Neural cell (in vitro differentiated cells): ENCODE measurements at regions not wholly inside any gene's neighbourhood (a gene's known extent, or its start where the extent isn't known, plus 50 kb on each side); places are given as distances from the start of the nearest gene placed in this dataset.

Experiments used
- H2AFZ ChIP-seq: fragments of 200-600, 300-800 bp; sonication (generic), shearing (Covaris generic); 2 replicates; pipeline ENCODE4 v1.6.0; 2014; ENCODE audit warnings: low read depth, mild to moderate bottlenecking, antibody characterized with exemption, low read length, moderate library complexity
- H3F3A ChIP-seq: fragments of 200-600 bp; shearing (Covaris generic); 2 replicates; pipeline ENCODE4 v1.6.1; 2016; ENCODE audit warnings: mild to moderate bottlenecking, moderate library complexity, mixed read lengths, antibody characterized with exemption, low read length; ENCODE audit not compliant: insufficient read depth, poor library complexity, severe bottlenecking
- H3K27ac ChIP-seq: fragments of 200-600, 300-800 bp; sonication (generic), shearing (Covaris generic); 2 replicates; pipeline ENCODE4 v1.5.1; 2014; ENCODE audit warnings: mild to moderate bottlenecking, low read length, moderate library complexity
- H3K27me3 ChIP-seq: fragments of 300-800, 200-600 bp; sonication (generic), shearing (Covaris generic); 2 replicates; pipeline ENCODE4 v1.6.0; 2014; ENCODE audit warnings: mild to moderate bottlenecking, low read depth, low read length, moderate library complexity; ENCODE audit not compliant: insufficient read depth
- H3K36me3 ChIP-seq: fragments of 300-800, 200-600 bp; sonication (generic), shearing (Covaris generic); 2 replicates; pipeline ENCODE4 v1.5.1; 2014; ENCODE audit warnings: mild to moderate bottlenecking, antibody characterized with exemption, low read length, moderate library complexity; ENCODE audit not compliant: insufficient read depth
- H3K4me2 ChIP-seq: fragments of 300-800, 200-600 bp; sonication (generic), shearing (Covaris generic); 2 replicates; pipeline ENCODE4 v1.6.0; 2014; ENCODE audit warnings: mild to moderate bottlenecking, low read length
- H3K4me3 ChIP-seq: fragments of 300-800, 200-600 bp; sonication (generic), shearing (Covaris generic); 2 replicates; pipeline ENCODE4 v1.5.1; 2014; ENCODE audit warnings: mild to moderate bottlenecking, low read length, moderate library complexity
- H3K79me2 ChIP-seq: fragments of 200-600 bp; shearing (Covaris generic); replicated peaks from 2 replicates; pipeline ENCODE4 v1.6.0; 2014; ENCODE audit warnings: mild to moderate bottlenecking, low read length, moderate library complexity; ENCODE audit not compliant: insufficient read depth
- H3K9ac ChIP-seq: fragments of 300-800, 200-600 bp; sonication (generic), shearing (Covaris generic); 2 replicates; pipeline ENCODE4 v1.6.1; 2016; ENCODE audit warnings: mild to moderate bottlenecking, low read length, mixed read lengths
- H3K9me2 ChIP-seq: fragments of 200-600 bp; shearing (Covaris generic); 2 replicates; pipeline ENCODE4 v1.6.1; 2016; ENCODE audit warnings: mild to moderate bottlenecking, low read length, mixed read lengths; ENCODE audit not compliant: insufficient read depth
- H3K9me3 ChIP-seq: fragments of 200-600, 300-800 bp; sonication (generic), shearing (Covaris generic); 2 replicates; pipeline ENCODE4 v1.6.1; 2016; ENCODE audit warnings: mild to moderate bottlenecking, mixed run types, low read length, moderate library complexity, mixed read lengths
- H4K20me1 ChIP-seq: fragments of 200-600 bp; shearing (Covaris generic); 2 replicates; pipeline ENCODE4 v1.6.1; 2016; ENCODE audit warnings: mild to moderate bottlenecking, mixed run types; ENCODE audit not compliant: insufficient read depth
- CTCF ChIP-seq: fragments of 450-650 bp; IDR thresholded peaks from 2 replicates; pipeline ENCODE4 v1.5.1; 2014; ENCODE audit warnings: antibody characterized with exemption, mild to moderate bottlenecking, moderate library complexity; ENCODE audit not compliant: poor library complexity, severe bottlenecking
- EP300 ChIP-seq: fragments of 450-650 bp; conservative IDR thresholded peaks from 2 replicates; pipeline ENCODE4 v1.6.1; 2014; ENCODE audit warnings: antibody characterized with exemption, mild to moderate bottlenecking, moderate library complexity; ENCODE audit not compliant: poor library complexity, severe bottlenecking
- EZH2 ChIP-seq: fragments of 200-600, 300-800 bp; shearing (Covaris generic), sonication (generic); IDR thresholded peaks from 2 replicates; pipeline ENCODE4 v1.6.1; 2014; ENCODE audit warnings: antibody characterized with exemption, low read length, borderline replicate concordance, mild to moderate bottlenecking; ENCODE audit not compliant: insufficient read depth, poor library complexity, severe bottlenecking
- MXI1 ChIP-seq: fragments of 450-650 bp; conservative IDR thresholded peaks from 2 replicates; pipeline ENCODE4 v1.6.1; 2014; ENCODE audit warnings: antibody characterized with exemption, mild to moderate bottlenecking; ENCODE audit not compliant: poor library complexity, severe bottlenecking
- POLR2AphosphoS5 ChIP-seq: IDR thresholded peaks from 2 replicates; pipeline ENCODE4 v1.6.1; 2012
- RAD21 ChIP-seq: fragments of 450-650 bp; conservative IDR thresholded peaks from 2 replicates; pipeline ENCODE4 v1.6.1; 2014; ENCODE audit warnings: antibody characterized with exemption, mild to moderate bottlenecking, moderate library complexity
- REST ChIP-seq: IDR thresholded peaks from 2 replicates; pipeline ENCODE4 v1.6.1; 2012; ENCODE audit warnings: borderline replicate concordance
- SMC3 ChIP-seq: fragments of 450-650 bp; conservative IDR thresholded peaks from 2 replicates; pipeline ENCODE4 v1.6.1; 2014; ENCODE audit warnings: antibody characterized with exemption, mild to moderate bottlenecking, moderate library complexity; ENCODE audit not compliant: poor library complexity
- TAF1 ChIP-seq: IDR thresholded peaks from 2 replicates; pipeline ENCODE4 v1.6.1; 2012; ENCODE audit warnings: low read depth

- H3K9ac ChIP-seq, result no peak overlapping the region
Observed at GRCh38 chr1:168782559-168783116, 53.6 kb upstream of the DPT start.

GRCh38 chr1:168783458-168784210 lies 54.6 kb upstream of the DPT start:
- Histone ChIP-seq H3K9me3 (no peaks in the 10 kb centered on the region), H4K20me1 (no peaks in the 10 kb centered on the region), H3K9ac (no peak overlapping the region), H3K4me3 (no peak overlapping the region), H3K36me3 (no peaks in the 10 kb centered on the region), H3K79me2 (no peaks in the 10 kb centered on the region), H3F3A (no peaks in the 10 kb centered on the region), H2AFZ (no peak overlapping the region), H3K27me3 (no peaks in the 10 kb centered on the region), H3K9me2 (no peaks in the 10 kb centered on the region), H3K27ac (no peak overlapping the region), H3K4me2 (no peak overlapping the region)
- TF ChIP-seq RAD21, result no peak
- TF ChIP-seq EP300, result no peak
- no peak for TF ChIP-seq CTCF
- TF ChIP-seq REST, result no peak
- no peak for TF ChIP-seq POLR2AphosphoS5
- TF ChIP-seq TAF1, result no peak
- no peak for TF ChIP-seq MXI1
- TF ChIP-seq SMC3, result no peak
- no peak for TF ChIP-seq EZH2

More at GRCh38 chr1:168782559-168783116, 53.6 kb upstream of the DPT start:
- no peak overlapping the region for H3K4me3 ChIP-seq
- H3F3A ChIP-seq, result no peaks in the 10 kb centered on the region
- no peaks in the 10 kb centered on the region for H3K27me3 ChIP-seq
- no peaks in the 10 kb centered on the region for H3K79me2 ChIP-seq
- H3K4me2 ChIP-seq, result no peak overlapping the region
- no peaks in the 10 kb centered on the region for H3K9me3 ChIP-seq
- no peaks in the 10 kb centered on the region for H3K9me2 ChIP-seq
- H3K27ac ChIP-seq, result no peak overlapping the region
- no peak for TF ChIP-seq EZH2
- H2AFZ ChIP-seq, result no peak overlapping the region
- no peaks in the 10 kb centered on the region for H3K36me3 ChIP-seq
- no peaks in the 10 kb centered on the region for H4K20me1 ChIP-seq
